Ovary (tissue), 3 donors: ENCODE measurements at regions not wholly inside any gene's neighbourhood (a gene's known extent, or its start where the extent isn't known, plus 50 kb on each side); places are given as distances from the start of the nearest gene placed in this dataset.

Source experiments
- CTCF ChIP-seq, 3 donors: fragments of 450-650 bp in 2 of 3; fragments of 200-600 bp in 1 of 3; IDR thresholded peaks; one replicate each; pipeline versions ENCODE4 v1.5.1 to v1.8.0; 2016 to 2022; ENCODE audit warnings: antibody characterized with exemption in 3 of 3, mild to moderate bottlenecking in 1 of 3
- POLR2A ChIP-seq: fragments of 450-650 bp; IDR thresholded peaks from one replicate; pipeline ENCODE4 v1.6.1; 2017; ENCODE audit warnings: antibody characterized with exemption, mild to moderate bottlenecking, moderate library complexity
- donor health status: DM: no; HTN: no; CAD: no.

- TF ChIP-seq POLR2A (no peak), CTCF (IDR thresholded peaks at IDR 0.05) (no peak)
Measured at GRCh38 chr3:152941859-152942258, 106.9 kb downstream of the P2RY1 start.
